Activated naive CD8-positive, alpha-beta T cell treated with anti-CD3 and anti-CD28 coated beads, Interleukin-2, amount 10 ng/mL, durations not matched to agents 7 days and 5 days (primary cell): ENCODE measurements at regions not wholly inside any gene's neighbourhood (a gene's known extent, or its start where the extent isn't known, plus 50 kb on each side); places are given as distances from the start of the nearest gene placed in this dataset.
"Not testable (repeated sequence)": the region's sequence is repeated elsewhere in the genome, so short reads cannot be mapped to it uniquely, and the experiment has no call there.

ENCODE experiments used
- ATAC-seq: fragments of 150-1000 bp; cut with Tn5 transposase; one replicate; pipeline ENCODE4 v1.10.0; 2021; ENCODE audit warnings: low read depth, moderate library complexity
- POLR2A ChIA-PET: fragments of 350-600 bp; sonication (Branson Sonifier 250); formaldehyde crosslinking; loops from one replicate; lab custom pipeline; 2021; ENCODE audit warnings: antibody characterized with exemption; lab: Charles Lee
- DNase-seq: peaks from one replicate; pipeline ENCODE4 v3.0.0; 2021
- H3K27ac Mint-ChIP-seq: one replicate; pipeline ENCODE4 v1.8.0; 2022; ENCODE audit warnings: mild to moderate bottlenecking, mixed read lengths
- H3K27me3 Mint-ChIP-seq: one replicate; pipeline ENCODE4 v1.8.0; 2022; ENCODE audit warnings: mild to moderate bottlenecking, moderate library complexity, mixed read lengths
- H3K36me3 Mint-ChIP-seq: one replicate; pipeline ENCODE4 v1.8.0; 2021; ENCODE audit warnings: mild to moderate bottlenecking, mixed read lengths
- H3K4me1 Mint-ChIP-seq: one replicate; pipeline ENCODE4 v1.8.0; 2021; ENCODE audit warnings: mixed read lengths
- H3K4me3 Mint-ChIP-seq: one replicate; pipeline ENCODE4 v1.8.0; 2022; ENCODE audit warnings: mild to moderate bottlenecking, moderate library complexity, mixed read lengths
- H3K9me3 Mint-ChIP-seq: one replicate; pipeline ENCODE4 v1.8.0; 2021; ENCODE audit warnings: mixed read lengths

DNA sequence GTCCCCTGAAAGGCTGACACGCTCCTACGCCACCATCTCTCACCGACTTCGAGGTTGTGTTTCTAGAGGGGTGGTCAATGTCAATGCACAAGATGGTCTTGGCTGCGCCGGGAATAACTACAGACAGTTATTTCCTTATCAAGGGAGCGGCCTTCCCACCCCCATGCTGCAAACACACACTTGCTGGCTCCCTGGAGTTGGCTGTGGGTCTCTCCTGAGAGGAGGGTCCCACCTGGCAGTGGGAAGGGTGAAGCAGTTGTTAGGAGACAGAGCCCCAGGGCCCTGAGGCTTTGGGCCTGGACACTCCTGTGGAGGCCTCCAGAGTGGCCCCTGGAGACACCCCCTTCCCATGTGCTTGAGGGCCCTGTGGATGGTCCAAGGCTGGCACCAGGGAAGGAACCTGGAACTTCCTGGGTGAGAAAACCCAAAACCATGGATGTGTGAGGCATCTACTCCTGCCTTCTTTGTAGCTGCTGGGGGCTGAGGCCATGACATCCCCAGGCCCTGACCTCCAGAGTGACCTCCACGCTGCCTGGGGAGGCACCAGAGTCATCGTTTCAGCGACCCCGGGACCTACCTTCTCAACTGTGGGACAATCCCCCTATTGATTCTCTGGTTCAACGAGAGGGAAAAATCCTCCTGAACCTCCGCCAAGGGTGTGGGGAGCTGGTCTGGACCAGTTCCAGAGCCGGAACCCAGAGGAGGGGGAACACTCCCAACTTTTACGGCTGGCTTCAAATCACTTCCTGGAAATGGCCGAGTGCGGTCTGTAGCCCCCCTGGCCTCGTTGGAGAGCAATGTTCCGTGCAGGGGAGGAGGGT lies 101.1 kb upstream of the COL5A1 start:
- Mint-ChIP-seq H3K27me3 (peaks cover 3% of the 10 kb centered on the region), H3K4me1 (no peaks in the 10 kb centered on the region), H3K27ac (no peak overlapping the region), H3K9me3 (no peaks in the 10 kb centered on the region), H3K36me3 (no peaks in the 10 kb centered on the region), H3K4me3 (no peak overlapping the region)
- no peak for DNase-seq
- POLR2A ChIA-PET, result no interaction called here
- no peak for ATAC-seq

DNA sequence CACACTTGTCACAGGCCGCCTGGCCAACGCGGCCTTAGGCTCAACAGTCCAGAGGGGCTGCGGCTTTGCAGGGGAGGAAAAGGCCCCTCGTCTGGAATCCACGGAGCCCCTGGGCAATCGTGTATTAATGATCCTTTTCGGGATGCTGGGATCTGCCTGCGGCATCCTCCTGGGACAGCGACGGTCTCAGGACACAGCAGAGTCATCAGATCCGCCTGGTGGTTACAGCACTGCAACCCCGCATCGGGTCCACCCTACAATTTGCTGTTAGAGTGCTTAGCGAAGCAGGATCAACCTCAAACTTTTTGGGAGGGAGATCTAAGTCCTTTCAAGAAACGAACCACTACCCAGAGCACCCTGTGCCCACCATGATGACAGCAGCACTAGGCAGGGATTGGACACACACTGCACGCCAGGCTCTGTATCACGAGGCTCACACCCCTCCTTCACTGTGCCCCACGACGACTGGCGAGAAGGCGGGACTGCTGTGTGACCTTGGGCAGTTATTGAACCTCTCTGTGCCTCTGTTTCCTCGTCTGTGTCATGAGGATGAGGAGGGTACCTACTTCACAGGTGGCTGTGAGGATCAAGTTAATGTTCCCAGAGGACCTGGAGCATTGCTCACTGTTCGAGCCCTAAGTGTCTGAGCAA lies 100.4 kb upstream of the COL5A1 start:
- Mint-ChIP-seq H3K27me3 (peaks cover 3% of the 10 kb centered on the region), H3K4me1 (no peaks in the 10 kb centered on the region), H3K36me3 (no peaks in the 10 kb centered on the region), H3K4me3 (no peak overlapping the region), H3K27ac (no peak overlapping the region), H3K9me3 (no peaks in the 10 kb centered on the region)
- no peak for ATAC-seq
- DNase-seq, result no peak
- POLR2A ChIA-PET, result no interaction called here

DNA sequence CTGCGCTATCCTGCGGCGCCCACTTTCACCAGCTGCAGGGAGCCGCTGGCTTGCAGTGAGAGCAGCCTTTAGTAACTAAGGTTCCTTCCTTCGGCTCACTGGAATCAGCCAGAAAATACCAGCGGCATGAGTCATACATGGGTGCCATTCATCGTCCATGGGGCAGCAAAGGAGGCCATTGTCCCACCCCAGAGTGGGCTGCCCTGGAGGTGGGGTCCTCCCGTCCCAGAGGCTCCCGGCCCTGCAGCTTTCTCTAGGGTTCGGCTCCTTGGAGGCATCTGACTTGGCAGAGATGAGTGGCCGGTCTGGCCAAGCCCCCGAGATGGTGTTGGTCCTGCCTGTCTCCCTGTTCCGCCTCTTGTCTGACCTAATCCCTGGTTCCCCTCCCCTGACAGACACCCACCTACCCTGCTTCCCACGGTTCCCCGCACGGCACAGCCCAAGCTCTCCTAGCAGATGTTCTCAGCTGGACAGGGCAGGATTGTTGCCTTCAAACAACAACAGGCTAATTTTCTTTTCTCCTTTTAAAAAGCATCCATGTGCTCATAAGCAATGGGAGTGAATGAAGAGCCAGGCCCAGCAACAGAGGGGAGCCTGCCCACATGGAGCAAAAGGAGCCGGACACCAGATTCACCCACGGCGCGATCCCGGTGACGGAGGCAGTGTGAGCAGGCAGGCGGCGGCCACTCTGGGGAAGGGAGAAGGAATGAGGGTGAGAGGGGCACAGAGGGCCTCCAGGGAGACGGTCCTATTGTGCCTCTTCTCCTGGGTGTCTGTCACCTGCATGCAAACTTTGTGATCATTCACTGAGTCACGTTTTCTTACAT lies 97.0 kb upstream of the COL5A1 start:
- POLR2A ChIA-PET, result no interaction called here
- H3K27me3 Mint-ChIP-seq, result peaks cover 3% of the 10 kb centered on the region
- H3K4me1 Mint-ChIP-seq, result no peaks in the 10 kb centered on the region
- H3K27ac Mint-ChIP-seq, result no peak overlapping the region
- H3K9me3 Mint-ChIP-seq, result no peaks in the 10 kb centered on the region
- H3K36me3 Mint-ChIP-seq, result no peaks in the 10 kb centered on the region
- no peak overlapping the region for H3K4me3 Mint-ChIP-seq
- DNase-seq (no peak), ATAC-seq (no peak)

DNA sequence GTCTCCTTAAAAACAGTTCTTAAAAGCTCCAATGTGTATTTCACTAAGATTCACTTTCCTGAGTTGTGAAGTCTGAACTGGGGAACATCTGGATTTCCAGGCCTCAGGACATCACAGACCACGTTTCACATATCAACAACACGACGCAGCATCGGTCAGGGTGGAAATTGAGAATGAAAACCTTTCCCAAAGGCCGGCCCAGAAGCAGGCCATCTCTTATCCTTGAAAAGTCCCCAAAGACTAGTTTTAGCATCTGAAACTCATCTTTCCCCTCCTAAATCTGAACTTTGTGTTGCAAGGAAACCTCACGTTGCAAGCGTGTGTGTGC lies 96.4 kb upstream of the COL5A1 start:
- no peaks in the 10 kb centered on the region for H3K9me3 Mint-ChIP-seq

DNA sequence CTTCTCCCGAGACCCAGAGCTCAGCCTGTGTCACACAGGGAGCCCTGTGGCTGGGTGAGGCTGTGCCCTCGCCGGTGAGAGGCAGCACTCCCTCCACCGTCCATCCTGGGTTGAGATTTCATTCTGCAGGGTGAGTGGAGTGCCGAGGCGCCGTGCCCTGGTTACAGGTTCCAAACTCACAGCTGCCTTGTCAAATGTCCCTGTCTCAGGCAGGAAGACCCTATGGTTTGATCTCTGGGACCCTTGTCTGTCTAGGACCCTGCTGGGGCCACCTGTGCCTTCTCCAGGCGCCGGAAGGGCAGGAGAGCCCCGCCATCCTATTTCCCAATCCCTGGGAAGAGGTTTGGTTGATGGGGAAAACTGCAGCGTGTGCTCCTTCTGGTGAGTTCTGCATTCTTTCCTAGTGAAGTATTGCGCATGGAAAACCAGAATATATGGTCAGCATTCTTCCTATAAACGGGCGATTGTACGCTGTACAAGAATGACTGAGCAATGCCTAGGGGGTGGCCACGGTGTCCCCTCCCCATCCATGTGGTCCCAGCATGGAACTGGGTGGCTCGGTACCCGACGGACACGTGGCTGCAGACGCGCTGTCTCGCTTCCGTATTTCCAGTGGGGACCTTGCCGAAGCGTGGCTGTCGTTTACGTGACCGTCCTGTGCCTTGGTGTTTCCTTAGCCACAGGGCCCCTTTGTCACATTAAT lies 95.9 kb upstream of the COL5A1 start:
- H3K36me3 Mint-ChIP-seq, result no peaks in the 10 kb centered on the region
- POLR2A ChIA-PET, result no interaction called here
- H3K4me3 Mint-ChIP-seq, result no peak overlapping the region
- H3K27me3 Mint-ChIP-seq, result peaks cover 3% of the 10 kb centered on the region
- ATAC-seq (no peak), DNase-seq (no peak)
- H3K9me3 Mint-ChIP-seq, result no peaks in the 10 kb centered on the region
- H3K27ac Mint-ChIP-seq, result no peak overlapping the region
- no peaks in the 10 kb centered on the region for H3K4me1 Mint-ChIP-seq

More for the DNA sequence above, 96.4 kb upstream of the COL5A1 start:
- Mint-ChIP-seq H3K36me3 (no peaks in the 10 kb centered on the region), H3K27ac (no peak overlapping the region), H3K27me3 (peaks cover 3% of the 10 kb centered on the region), H3K4me1 (no peaks in the 10 kb centered on the region), H3K4me3 (no peak overlapping the region)
- ATAC-seq, result no peak
- no peak for DNase-seq
- POLR2A ChIA-PET, result no interaction called here

DNA sequence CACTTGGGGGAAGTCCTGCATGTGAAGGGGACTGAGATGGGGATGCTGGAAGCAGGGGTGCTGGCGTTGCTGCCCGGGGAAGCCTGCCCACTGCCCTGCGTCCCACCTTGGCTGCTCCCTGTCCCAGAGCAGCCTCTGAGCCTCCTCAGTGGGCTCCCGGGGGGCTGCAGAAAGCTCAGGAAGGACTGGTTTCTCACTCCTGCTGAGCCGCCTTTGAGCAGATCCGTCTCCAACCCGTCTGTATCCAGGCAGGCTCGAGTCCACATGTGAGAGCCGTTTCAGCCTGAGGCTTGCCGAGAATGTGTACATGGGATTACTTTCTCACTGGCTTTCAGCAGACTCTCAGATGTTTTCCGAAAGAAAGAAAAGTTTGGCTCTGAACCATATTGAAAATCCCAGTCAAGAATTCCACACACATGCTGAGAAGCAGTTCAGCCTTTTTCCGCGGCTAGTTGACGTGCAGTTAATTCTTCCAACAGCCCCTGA lies 95.3 kb upstream of the COL5A1 start:
- H3K4me1 Mint-ChIP-seq, result no peaks in the 10 kb centered on the region
- DNase-seq, result no peak
- no peaks in the 10 kb centered on the region for H3K9me3 Mint-ChIP-seq
- POLR2A ChIA-PET, result no interaction called here
- ATAC-seq, result no peak
- no peak overlapping the region for H3K27ac Mint-ChIP-seq
- H3K36me3 Mint-ChIP-seq, result no peaks in the 10 kb centered on the region
- H3K27me3 Mint-ChIP-seq, result peaks cover 4% of the 10 kb centered on the region
- H3K4me3 Mint-ChIP-seq, result no peak overlapping the region

DNA sequence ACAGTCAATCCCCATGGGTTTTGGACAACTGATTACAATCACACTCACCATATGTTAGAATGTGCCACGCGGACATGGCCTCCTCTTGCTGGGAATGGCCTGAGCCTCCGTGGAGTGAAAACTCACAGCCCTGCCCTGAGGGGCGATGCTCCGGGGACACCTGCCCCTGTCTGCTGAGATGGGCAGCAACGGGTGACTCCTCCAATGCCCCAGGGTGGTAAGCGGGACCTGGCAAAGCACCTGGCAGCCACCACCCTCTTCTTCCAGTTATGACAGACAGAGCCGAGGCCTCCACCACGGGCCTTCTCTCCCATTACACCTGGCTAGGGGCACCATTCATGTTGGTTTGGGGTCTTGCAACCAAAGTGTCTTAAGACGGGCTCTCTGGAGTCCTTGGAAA lies 94.9 kb upstream of the COL5A1 start:
- no peaks in the 10 kb centered on the region for H3K4me1 Mint-ChIP-seq
- H3K36me3 Mint-ChIP-seq, result no peaks in the 10 kb centered on the region
- peaks cover 6% of the 10 kb centered on the region for H3K27me3 Mint-ChIP-seq
- no peak for DNase-seq
- H3K4me3 Mint-ChIP-seq, result no peak overlapping the region
- ATAC-seq, result no peak
- no peaks in the 10 kb centered on the region for H3K9me3 Mint-ChIP-seq
- no peak overlapping the region for H3K27ac Mint-ChIP-seq
- POLR2A ChIA-PET, result no interaction called here

DNA sequence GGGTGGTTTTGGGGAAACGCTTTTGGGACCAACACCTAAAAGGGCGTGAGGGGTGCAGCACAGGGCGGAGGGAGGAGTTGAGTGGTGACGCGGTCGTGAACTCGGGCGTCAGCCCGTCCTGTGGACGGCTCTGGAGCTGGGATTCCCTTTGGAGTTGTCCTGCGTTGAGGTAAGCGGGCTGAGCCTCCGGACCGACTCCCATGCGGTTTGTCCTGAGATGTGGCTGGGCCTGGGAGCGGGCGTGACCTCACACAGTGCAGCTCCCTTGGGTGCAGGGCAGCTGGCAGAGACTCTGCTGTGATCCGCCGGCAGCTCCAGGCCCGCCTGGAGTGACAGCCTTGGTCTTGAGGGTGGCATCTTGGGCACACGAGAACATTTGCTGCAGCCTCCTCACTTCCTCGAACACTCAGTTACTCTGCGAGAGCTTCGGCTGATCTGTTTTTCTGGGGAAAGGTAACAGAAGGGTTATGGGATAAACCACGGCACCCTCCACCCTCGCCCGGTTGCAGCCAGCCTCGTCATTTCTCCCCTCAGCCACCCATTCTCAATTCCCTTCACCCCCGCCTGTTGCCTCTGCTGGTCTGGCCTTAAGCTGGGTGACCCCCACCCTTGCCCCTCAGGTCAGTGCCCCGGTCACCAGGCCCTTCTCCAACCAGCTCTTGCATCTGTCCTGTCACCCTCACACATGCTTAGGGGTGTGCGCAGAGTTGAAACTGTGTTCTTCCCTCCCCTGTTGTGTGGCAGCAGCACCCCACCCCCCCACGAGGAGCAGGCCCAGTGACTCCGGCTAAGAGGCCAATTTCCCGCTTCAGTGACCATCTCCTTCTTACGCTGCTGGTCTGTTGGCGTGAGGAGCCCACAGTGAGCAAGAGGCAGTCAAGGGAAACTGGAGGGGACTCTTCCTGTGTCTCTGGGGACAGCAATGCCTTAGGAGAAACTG lies 94.2 kb upstream of the COL5A1 start:
- POLR2A ChIA-PET, result no interaction called here
- no peak overlapping the region for H3K27ac Mint-ChIP-seq
- no peak overlapping the region for H3K4me3 Mint-ChIP-seq
- no peaks in the 10 kb centered on the region for H3K9me3 Mint-ChIP-seq
- H3K4me1 Mint-ChIP-seq, result no peaks in the 10 kb centered on the region
- peaks cover 6% of the 10 kb centered on the region for H3K27me3 Mint-ChIP-seq
- no peaks in the 10 kb centered on the region for H3K36me3 Mint-ChIP-seq
- DNase-seq (no peak), ATAC-seq (no peak)

DNA sequence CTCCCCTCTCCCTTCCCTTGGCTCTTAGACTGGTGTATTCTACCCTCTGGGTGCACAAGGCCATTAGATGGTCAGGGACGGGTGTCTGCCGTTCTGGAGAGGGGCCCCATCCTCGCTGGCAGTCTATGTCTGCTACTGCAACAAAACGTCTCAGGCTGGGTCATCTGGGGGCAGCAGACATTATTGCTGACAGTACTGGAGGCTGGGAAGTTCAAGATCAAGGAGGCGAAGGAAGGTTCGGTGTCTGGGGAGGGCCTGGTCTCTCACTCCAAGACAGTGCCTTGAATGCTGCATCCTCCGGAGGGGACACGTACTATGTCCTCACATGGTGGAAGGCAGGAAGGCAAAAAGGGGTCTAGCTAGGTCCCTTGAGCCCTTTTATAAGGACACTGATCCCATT lies 93.4 kb upstream of the COL5A1 start:
- H3K27me3 Mint-ChIP-seq, result peaks cover 6% of the 10 kb centered on the region
- H3K4me3 Mint-ChIP-seq, result no peak overlapping the region
- no peaks in the 10 kb centered on the region for H3K36me3 Mint-ChIP-seq
- no peaks in the 10 kb centered on the region for H3K9me3 Mint-ChIP-seq
- DNase-seq (no peak), ATAC-seq (no peak)
- no peak overlapping the region for H3K27ac Mint-ChIP-seq
- POLR2A ChIA-PET, result no interaction called here
- H3K4me1 Mint-ChIP-seq, result no peaks in the 10 kb centered on the region

DNA sequence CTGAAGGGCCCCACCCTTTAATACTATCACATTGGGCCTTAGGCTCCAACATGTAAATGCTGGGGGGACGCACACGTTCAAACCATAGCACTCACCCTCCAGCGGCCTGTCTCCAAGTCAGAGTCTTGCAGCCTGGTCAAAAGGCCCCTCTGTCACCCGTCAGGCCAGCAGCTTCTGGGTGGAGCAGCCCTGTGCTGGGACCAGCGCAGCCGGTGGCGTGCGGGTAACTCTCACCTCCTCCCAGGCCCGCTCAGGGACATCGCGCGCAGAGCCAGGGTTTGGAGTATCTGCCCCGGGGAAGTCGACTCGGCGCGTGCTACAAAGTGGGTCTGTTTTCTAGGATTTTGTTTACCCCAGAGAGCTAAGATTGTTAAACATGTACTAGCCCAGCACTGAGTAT lies 93.0 kb upstream of the COL5A1 start:
- Mint-ChIP-seq H3K4me3 (no peak overlapping the region), H3K27ac (no peak overlapping the region), H3K9me3 (no peaks in the 10 kb centered on the region), H3K4me1 (no peaks in the 10 kb centered on the region), H3K36me3 (no peaks in the 10 kb centered on the region), H3K27me3 (peaks cover 6% of the 10 kb centered on the region)
- DNase-seq (no peak), ATAC-seq (no peak)
- POLR2A ChIA-PET, result no interaction called here

DNA sequence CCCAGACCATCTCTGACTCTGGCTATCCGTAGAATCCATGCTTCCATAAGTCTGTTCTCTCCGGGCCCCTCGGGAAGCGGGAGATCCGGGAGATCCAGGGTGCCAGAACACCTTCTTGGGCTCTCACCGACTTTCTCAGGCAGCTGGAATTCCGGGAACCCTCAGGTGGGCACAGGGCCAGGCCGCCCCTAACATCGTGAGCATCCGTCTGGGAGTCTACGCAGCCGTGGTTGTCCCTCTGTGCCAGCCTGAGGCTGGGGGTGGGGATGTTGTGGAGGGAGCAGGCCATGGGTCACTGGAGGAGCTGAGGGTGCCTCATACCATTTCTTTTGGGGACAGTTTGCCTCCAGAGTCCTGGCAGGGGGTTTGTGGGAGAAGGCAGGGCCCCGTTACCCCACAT lies 92.3 kb upstream of the COL5A1 start:
- POLR2A ChIA-PET, result no interaction called here
- H3K27me3 Mint-ChIP-seq, result peaks cover 6% of the 10 kb centered on the region
- H3K36me3 Mint-ChIP-seq, result no peaks in the 10 kb centered on the region
- H3K4me3 Mint-ChIP-seq, result no peak overlapping the region
- no peaks in the 10 kb centered on the region for H3K9me3 Mint-ChIP-seq
- no peak overlapping the region for H3K27ac Mint-ChIP-seq
- no peaks in the 10 kb centered on the region for H3K4me1 Mint-ChIP-seq
- ATAC-seq (no peak), DNase-seq (no peak)

DNA sequence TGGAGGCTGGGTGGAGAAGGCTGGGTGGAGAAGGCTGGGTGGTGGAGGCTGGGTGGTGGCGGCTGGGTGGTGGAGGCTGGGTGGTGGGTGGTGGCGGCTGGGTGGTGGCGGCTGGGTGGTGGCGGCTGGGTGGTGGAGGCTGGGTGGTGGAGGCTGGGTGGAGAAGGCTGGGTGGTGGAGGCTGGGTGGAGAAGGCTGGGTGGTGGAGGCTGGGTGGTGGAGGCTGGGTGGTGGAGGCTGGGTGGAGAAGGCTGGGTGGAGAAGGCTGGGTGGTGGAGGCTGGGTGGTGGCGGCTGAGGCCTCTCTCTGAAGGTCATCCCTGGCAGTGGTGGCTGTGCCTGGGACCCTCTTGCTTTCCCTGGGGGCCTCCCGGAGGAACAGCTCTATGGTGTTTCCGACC lies 91.5 kb upstream of the COL5A1 start:
- H3K36me3 Mint-ChIP-seq, POLR2A ChIA-PET, ATAC-seq, DNase-seq, H3K4me1 Mint-ChIP-seq, H3K4me3 Mint-ChIP-seq, H3K27me3 Mint-ChIP-seq, H3K9me3 Mint-ChIP-seq, H3K27ac Mint-ChIP-seq: not testable (repeated sequence)
